SJCRH30 (cell line): ENCODE measurements at regions not wholly inside any gene's neighbourhood (a gene's known extent, or its start where the extent isn't known, plus 50 kb on each side); places are given as distances from the start of the nearest gene placed in this dataset.
A peak's percentile ranks its signal among the peaks of the same experiment; 100 is the strongest.

Experiments used
- DNase-seq, 2 experiments: peaks; one replicate each; pipeline ENCODE4 v3.0.0-alpha.2; 2015 to 2020
- H3K27ac ChIP-seq: fragments of 250-450 bp; sonication (Bioruptor Pico); 2 replicates; pipeline ENCODE4 v1.5.1; 2020; ENCODE audit warnings: mild to moderate bottlenecking, moderate library complexity
- H3K27me3 ChIP-seq: fragments of 250-450 bp; sonication (Bioruptor Pico); 2 replicates; pipeline ENCODE4 v1.5.1; 2020; ENCODE audit warnings: mild to moderate bottlenecking, moderate library complexity
- H3K36me3 ChIP-seq: fragments of 250-450 bp; sonication (Bioruptor Pico); 2 replicates; pipeline ENCODE4 v1.5.1; 2020; ENCODE audit warnings: mild to moderate bottlenecking, moderate library complexity
- H3K4me1 ChIP-seq: fragments of 250-450 bp; sonication (Bioruptor Pico); 2 replicates; pipeline ENCODE4 v1.5.1; 2020; ENCODE audit warnings: mild to moderate bottlenecking, moderate library complexity
- H3K4me3 ChIP-seq: fragments of 250-450 bp; sonication (Bioruptor Pico); 2 replicates; pipeline ENCODE4 v1.5.1; 2020; ENCODE audit warnings: mild to moderate bottlenecking, moderate library complexity
- H3K9me3 ChIP-seq: fragments of 250-450 bp; sonication (Bioruptor Pico); replicated peaks from 2 replicates; pipeline ENCODE4 v1.5.1; 2020; ENCODE audit warnings: mild to moderate bottlenecking, moderate library complexity

DNA sequence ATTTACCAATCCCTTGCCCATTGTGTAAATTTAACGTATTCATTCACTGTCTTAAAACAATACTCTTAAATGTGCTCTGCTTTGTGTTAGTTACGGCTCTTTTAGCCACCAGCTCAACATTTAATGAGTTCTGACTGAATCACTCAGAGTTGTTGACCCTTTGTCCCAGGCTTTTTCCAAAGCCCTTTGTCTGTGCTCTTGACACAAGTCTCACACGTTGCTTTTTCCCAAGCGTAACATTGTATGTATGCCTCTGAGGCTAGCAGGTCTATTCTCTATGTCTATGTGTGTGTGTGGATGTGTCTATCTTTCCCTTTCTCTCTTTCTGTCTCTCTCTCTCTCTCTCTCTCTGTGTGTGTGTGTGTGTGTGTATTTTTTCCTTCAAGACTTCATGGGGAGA, 435.4 kb upstream of the GOLIM4 start:
- Histone ChIP-seq H3K4me1 (no peaks in the 10 kb centered on the region), H3K9me3 (no peaks in the 10 kb centered on the region), H3K4me3 (no peak overlapping the region), H3K36me3 (no peaks in the 10 kb centered on the region), H3K27ac (no peak overlapping the region), H3K27me3 (no peaks in the 10 kb centered on the region)
- no peak for DNase-seq

DNA sequence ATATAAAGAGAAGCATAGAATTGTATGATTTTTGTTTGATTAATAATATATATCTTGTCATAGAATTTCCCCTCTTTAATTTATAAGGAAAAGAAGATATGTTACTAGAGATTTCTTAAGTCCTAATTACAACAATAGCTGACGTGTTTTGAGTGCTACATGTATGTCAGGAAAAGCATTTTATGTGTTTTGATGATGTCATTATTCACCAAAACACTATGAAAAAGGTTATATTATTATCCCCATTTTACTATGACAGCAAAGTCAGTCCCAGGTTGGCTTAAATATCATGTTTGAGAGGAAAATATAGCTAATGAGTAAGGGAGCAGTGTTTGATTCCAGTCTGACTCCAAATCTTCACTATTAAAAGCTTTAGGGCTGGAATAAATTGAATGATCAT, 428.4 kb upstream of the GOLIM4 start:
- no peaks in the 10 kb centered on the region for H3K4me1 ChIP-seq
- no peaks in the 10 kb centered on the region for H3K36me3 ChIP-seq
- DNase-seq: no peak
- no peaks in the 10 kb centered on the region for H3K27me3 ChIP-seq
- no peak overlapping the region for H3K4me3 ChIP-seq
- no peak overlapping the region for H3K27ac ChIP-seq
- H3K9me3 ChIP-seq: no peaks in the 10 kb centered on the region

DNA sequence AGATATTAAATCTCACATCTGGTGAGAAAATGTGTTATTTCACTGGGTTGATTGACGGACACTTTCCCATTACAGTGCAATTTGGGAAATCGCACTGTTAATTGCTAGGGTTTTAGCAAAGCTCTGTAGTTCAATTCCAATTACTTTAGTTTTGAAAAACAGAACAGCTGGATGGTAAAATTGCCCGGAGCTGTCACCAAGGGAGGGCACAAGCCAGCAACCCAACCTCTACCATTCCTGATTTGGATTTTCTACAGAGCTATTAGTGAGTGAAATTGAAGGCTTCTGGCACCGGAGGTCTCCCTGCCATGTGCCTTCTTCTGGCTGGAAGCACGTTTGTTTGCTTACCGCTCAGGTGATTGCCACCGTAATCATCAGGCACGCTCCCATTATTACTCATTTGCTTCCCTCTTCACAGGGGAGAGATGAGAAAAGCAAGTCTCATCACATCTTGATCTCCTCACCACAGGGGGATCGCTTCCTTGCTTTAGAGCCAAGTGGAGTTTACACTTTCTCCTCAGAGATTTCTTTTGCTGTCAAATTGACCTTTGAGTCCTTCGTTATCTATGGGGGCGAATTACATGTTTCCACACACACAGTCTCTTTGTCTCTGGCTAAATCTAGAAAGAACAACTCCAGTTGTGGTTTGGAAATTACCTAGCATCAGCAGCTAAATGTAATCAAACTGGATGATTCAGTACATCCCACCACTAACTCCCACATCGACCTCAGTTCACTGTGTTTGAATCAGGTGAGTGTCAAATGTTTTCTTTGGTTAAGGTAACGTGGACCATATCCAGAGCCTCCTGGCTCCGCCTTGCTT, 421.7 kb upstream of the GOLIM4 start:
- Histone ChIP-seq H3K4me1 (no peaks in the 10 kb centered on the region), H3K4me3 (no peak overlapping the region), H3K36me3 (no peaks in the 10 kb centered on the region), H3K27me3 (no peaks in the 10 kb centered on the region), H3K9me3 (no peaks in the 10 kb centered on the region), H3K27ac (no peak overlapping the region)
- DNase-seq: no peak

DNA sequence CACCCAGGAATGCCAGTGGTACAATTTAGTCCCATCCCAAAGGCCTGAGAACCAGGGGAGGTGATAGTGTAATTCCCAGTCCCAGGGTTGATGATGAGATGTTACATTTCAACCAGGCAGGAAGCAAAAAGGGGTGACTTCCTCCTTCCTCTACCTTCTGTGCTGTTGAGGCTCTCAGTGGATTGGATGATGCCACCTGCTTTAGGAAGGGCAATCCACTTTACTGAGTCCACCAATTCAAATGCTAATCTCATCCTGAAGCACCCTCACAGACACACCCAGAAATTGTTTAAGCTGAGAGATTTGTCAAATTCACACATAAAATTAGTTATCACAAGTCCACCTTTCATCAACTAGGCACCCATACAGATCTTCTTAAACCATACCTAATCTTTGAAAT, 418.5 kb upstream of the GOLIM4 start:
- DNase-seq: no peak
- H3K27ac ChIP-seq: no peak overlapping the region
- no peak overlapping the region for H3K4me3 ChIP-seq
- H3K9me3 ChIP-seq: no peaks in the 10 kb centered on the region
- H3K4me1 ChIP-seq: no peaks in the 10 kb centered on the region
- H3K27me3 ChIP-seq: no peaks in the 10 kb centered on the region
- H3K36me3 ChIP-seq: no peaks in the 10 kb centered on the region

DNA sequence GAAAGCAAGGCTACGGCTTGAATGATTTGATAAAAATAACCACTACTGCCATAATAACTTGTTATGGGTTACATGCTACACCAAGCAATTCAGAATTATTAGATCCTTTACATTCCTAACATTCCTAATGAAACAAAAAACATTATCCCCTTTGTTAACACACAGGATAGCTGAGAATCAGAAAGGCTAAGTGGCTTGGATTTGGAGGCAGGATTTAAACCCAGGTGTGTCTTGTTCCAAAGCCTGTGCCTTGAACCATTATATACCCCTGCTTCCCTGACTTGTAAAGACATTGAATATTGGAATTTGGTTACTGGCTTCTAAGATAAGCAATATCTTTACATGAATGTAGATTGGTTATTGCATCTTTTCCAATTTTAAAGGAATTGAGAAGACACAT, 417.1 kb upstream of the GOLIM4 start:
- no peaks in the 10 kb centered on the region for H3K27me3 ChIP-seq
- no peaks in the 10 kb centered on the region for H3K36me3 ChIP-seq
- no peak for DNase-seq
- H3K4me1 ChIP-seq: no peaks in the 10 kb centered on the region
- no peak overlapping the region for H3K27ac ChIP-seq
- H3K9me3 ChIP-seq: no peaks in the 10 kb centered on the region
- H3K4me3 ChIP-seq: no peak overlapping the region

DNA sequence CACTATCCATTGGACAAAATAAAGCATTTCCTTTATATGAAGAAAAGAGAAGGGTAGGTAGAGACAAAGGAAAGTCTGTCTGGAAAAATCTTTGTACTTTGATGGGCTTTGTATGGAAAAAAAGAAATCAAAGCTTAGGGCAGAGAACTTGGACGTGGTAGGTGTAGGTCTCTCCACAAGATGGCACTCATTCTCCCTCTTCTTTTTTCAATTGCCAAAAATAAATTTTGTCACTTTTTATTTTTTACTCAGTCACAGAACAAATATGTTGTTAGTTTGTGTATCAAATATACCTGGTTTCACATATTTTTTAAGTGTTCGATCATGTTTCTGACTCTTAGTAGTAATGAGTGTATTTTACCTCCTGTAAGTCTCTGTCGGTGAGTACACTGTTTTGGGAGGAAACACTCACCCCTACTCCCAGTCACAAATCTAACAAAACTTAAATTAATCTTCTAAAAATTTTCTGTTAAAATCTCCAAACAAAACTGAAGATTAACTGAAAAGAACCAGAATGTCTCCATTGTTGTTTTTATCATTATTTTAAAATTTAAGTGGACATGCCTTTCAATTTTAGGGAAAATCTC, 415.8 kb upstream of the GOLIM4 start:
- H3K27ac ChIP-seq: no peak overlapping the region
- DNase-seq: peak in 1 of 2 experiments; percentile 9

DNA sequence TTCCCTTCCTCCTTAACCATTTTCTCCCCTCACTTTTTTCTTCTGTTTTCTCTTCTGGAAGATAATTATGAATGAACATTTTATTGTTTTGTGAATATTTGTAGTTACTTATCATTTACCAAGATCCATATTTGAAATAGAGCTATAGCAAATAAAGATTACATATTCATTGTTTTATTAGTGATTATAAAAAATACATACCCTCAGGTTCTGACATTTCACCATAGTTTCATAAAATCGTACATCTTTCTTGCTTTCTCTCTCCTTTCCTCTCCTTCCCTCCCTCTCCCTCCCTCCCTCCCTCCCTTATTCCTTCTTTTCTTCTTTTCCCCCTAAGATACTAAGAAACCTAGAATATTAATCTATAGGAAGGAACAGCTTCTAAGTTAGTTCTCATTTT, 410.9 kb upstream of the GOLIM4 start:
- H3K4me3 ChIP-seq: no peak overlapping the region
- DNase-seq: no peak

More for the DNA sequence above, 415.8 kb upstream of the GOLIM4 start:
- H3K27me3 ChIP-seq: no peaks in the 10 kb centered on the region
- H3K9me3 ChIP-seq: no peaks in the 10 kb centered on the region
- no peaks in the 10 kb centered on the region for H3K36me3 ChIP-seq
- no peaks in the 10 kb centered on the region for H3K4me1 ChIP-seq
- no peak overlapping the region for H3K4me3 ChIP-seq

DNA sequence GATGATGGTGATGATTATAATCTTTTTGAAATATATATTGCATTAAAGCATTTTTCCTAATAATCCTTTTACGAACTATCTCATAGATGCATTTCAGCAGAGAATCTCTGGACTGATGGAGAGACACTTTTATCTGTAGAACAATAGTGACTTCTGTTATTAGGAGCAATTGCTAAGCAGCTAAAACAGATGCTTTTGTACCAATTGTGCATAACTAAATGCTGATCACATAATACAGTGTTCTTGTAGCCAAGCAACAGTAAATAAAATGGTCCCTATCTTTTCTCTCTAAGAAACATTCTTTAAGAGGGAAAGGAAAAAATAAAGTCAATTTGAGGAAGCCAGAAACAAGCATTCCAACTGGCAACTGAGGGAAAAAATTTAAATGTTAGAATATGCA, 405.8 kb upstream of the GOLIM4 start:
- no peaks in the 10 kb centered on the region for H3K4me1 ChIP-seq
- no peaks in the 10 kb centered on the region for H3K36me3 ChIP-seq
- no peaks in the 10 kb centered on the region for H3K27me3 ChIP-seq
- H3K27ac ChIP-seq: no peak overlapping the region
- H3K9me3 ChIP-seq: no peaks in the 10 kb centered on the region
- DNase-seq: no peak
- H3K4me3 ChIP-seq: no peak overlapping the region

More for the DNA sequence above, 410.9 kb upstream of the GOLIM4 start:
- Histone ChIP-seq H3K27me3 (no peaks in the 10 kb centered on the region), H3K4me1 (no peaks in the 10 kb centered on the region), H3K36me3 (no peaks in the 10 kb centered on the region), H3K9me3 (no peaks in the 10 kb centered on the region), H3K27ac (no peak overlapping the region)

DNA sequence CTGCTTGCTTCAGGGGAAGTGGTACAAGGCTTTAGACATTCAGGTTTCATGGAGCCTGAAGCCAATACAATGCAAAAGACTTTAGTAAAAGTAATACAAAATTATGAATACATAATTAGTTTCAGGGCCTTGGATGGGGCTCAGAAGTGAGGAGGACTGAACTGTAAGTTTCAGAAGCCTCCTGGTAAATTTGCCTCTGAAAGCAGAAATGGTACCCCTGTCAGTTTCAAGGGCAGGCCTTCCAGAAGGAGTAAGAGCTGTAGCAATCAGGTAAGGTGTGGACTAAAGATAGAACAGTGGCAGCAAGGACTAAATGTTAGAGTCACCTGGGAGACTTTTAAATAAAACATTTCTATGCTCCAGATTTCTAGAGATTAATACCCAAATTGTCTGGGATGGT, 402.5 kb upstream of the GOLIM4 start:
- Histone ChIP-seq H3K4me3 (no peak overlapping the region), H3K9me3 (no peaks in the 10 kb centered on the region), H3K36me3 (no peaks in the 10 kb centered on the region), H3K4me1 (no peaks in the 10 kb centered on the region), H3K27ac (no peak overlapping the region), H3K27me3 (no peaks in the 10 kb centered on the region)
- DNase-seq: no peak

DNA sequence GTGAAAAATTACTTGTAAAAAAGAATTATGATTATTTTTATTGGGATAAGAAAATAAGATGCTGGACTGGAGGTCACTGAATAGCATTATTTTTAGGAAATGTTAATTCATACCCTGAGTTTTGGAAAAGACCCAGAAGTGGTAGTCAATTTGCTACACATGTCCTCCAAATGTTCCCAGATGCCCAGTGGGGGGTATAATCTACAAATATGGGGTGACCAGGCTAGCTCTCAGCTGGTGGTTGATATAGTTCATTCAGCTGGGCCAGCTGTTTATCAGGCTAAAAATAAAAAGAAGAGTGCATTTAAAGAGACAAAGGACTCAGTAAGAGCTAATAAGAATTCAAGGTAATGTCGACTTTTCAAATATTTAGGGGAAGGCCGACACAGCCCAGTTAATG, 402.0 kb upstream of the GOLIM4 start:
- Histone ChIP-seq H3K9me3 (no peaks in the 10 kb centered on the region), H3K4me1 (no peaks in the 10 kb centered on the region), H3K4me3 (no peak overlapping the region), H3K27ac (no peak overlapping the region), H3K27me3 (no peaks in the 10 kb centered on the region), H3K36me3 (no peaks in the 10 kb centered on the region)
- DNase-seq: no peak

DNA sequence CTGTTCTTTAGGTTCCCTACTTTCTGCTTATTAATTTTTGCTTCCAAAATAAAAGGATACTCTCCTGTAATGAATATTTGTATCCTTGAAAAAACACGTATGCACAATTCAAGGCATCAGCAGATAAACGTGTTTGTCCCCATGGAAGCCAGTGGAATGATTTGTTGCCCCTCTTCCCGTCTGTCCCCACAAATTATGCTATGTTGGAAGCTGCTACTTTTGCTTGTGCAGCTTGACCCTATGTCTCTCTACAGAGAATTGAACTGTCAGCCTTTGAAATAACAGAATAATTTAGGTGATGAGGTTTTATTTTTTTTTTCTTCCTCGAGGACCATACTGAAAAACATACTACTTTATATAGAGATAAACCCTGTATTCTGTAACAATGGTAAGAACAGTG, 401.5 kb upstream of the GOLIM4 start:
- H3K36me3 ChIP-seq: no peaks in the 10 kb centered on the region
- H3K27ac ChIP-seq: no peak overlapping the region
- no peaks in the 10 kb centered on the region for H3K4me1 ChIP-seq
- no peak overlapping the region for H3K4me3 ChIP-seq
- H3K9me3 ChIP-seq: no peaks in the 10 kb centered on the region
- no peak for DNase-seq
- no peaks in the 10 kb centered on the region for H3K27me3 ChIP-seq

DNA sequence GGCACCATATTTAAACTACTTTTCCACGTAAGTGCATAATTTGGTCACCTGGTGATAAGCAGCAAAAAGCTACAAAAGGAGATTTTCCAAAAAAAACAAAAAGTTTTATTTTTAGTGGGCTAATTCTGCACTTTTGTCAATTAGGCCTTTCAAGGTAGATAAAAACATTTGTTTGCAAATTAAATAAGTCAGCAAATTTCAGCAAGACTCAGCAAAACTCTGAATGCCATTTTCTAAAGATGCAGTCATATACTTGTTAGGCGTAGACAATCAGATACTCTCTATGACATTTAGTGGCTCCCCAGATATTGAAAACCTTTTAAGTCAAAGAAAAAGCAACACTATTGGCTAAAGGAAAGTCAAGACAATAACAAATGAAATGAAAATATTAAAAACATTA, 400.2 kb upstream of the GOLIM4 start:
- no peaks in the 10 kb centered on the region for H3K27me3 ChIP-seq
- H3K4me1 ChIP-seq: no peaks in the 10 kb centered on the region
- H3K36me3 ChIP-seq: no peaks in the 10 kb centered on the region
- H3K9me3 ChIP-seq: no peaks in the 10 kb centered on the region
- H3K27ac ChIP-seq: no peak overlapping the region
- H3K4me3 ChIP-seq: no peak overlapping the region
- DNase-seq: no peak

DNA sequence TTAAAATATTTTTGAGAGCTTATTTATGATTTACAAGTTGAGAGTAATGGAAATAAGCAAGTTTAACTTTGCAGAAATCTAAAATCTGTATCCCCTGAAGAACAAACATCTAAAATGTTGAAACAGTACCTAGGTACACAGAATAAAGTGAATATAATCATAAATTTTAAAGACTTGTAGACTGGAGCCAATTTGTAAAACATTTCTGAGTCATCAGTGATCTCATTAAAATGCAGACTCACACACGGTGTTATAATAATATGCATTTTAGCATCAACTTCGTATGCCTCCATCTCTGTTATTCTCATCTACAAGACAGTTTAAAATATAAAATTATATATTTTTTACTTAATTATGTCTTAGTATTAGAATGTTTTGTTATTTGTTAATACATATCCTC, 399.5 kb upstream of the GOLIM4 start:
- no peak for DNase-seq

DNA sequence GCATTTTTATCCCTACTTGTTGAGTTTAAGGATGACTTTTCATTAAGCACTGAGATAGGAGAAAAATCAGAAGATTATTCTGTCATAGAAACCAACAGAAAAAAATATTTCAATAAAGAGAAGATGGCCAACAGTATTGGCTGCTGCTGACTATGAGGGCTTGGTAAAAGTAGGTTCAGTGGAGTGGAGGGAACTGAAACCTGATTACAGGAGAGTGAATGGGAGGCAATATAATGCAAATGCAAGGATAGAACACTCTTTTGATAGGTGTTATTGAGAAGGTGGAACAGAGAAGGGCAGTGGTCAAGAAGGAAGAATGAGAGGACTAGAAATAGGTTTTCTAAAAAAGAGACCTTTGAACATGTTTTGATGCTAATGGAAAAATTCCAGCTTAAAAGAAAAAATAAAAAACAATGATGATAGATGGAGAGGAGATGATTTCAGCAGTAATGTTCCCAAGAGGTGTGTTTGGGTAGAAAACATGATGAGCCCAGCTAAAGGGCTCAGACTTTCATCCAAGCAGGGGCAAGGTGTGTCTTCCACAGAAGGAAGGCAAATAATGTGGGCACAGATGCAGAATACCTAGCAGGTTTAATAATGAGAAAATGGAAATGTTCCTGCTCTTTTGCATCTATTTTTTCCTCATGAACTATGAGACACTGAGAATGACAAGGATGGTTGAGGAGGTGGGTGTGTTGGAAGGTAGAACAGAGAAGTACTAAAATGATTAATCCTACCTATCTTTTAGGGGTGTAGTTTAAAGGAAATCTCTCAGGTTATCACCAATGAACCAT, 397.9 kb upstream of the GOLIM4 start:
- Histone ChIP-seq H3K4me1 (no peaks in the 10 kb centered on the region), H3K36me3 (no peaks in the 10 kb centered on the region), H3K4me3 (no peak overlapping the region), H3K9me3 (no peaks in the 10 kb centered on the region), H3K27me3 (no peaks in the 10 kb centered on the region), H3K27ac (no peak overlapping the region)
- no peak for DNase-seq

More for the DNA sequence above, 399.5 kb upstream of the GOLIM4 start:
- H3K9me3 ChIP-seq: no peaks in the 10 kb centered on the region
- H3K36me3 ChIP-seq: no peaks in the 10 kb centered on the region
- H3K4me1 ChIP-seq: no peaks in the 10 kb centered on the region
- H3K27me3 ChIP-seq: no peaks in the 10 kb centered on the region
- H3K4me3 ChIP-seq: no peak overlapping the region
- H3K27ac ChIP-seq: no peak overlapping the region

DNA sequence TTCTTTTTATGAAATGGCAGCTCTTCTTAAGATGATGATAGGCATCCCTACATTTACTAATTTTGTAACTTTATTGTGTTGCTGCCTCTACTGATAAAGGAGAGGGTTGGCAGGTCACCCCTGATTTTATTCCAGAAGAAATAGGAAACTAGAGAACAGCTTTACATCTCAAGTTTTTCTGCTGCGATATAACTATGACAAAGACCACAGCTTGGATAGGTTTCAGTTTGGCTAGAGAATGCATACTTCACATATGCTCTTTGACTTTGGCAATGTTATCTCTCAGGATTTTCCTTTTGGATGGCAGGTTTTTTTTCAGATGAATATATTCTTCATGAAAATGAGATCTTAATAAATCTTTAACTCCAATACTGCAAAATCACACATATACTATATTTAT, 395.3 kb upstream of the GOLIM4 start:
- no peak for DNase-seq
- H3K4me1 ChIP-seq: no peaks in the 10 kb centered on the region
- no peak overlapping the region for H3K27ac ChIP-seq
- no peaks in the 10 kb centered on the region for H3K27me3 ChIP-seq
- H3K36me3 ChIP-seq: no peaks in the 10 kb centered on the region
- no peak overlapping the region for H3K4me3 ChIP-seq
- H3K9me3 ChIP-seq: no peaks in the 10 kb centered on the region
